Mammary epithelial cell (primary cell): ENCODE measurements at regions not wholly inside any gene's neighbourhood (a gene's known extent, or its start where the extent isn't known, plus 50 kb on each side); places are given as distances from the start of the nearest gene placed in this dataset.

Experiments
- CTCF ChIP-seq, 2 donors: IDR thresholded peaks in 1 of 2; conservative IDR thresholded peaks in 1 of 2; 2 replicates each; pipeline ENCODE4 v1.5.1; 2011 to 2012; ENCODE audit warnings: inconsistent platforms in 2 of 2, low read length in 2 of 2, mild to moderate bottlenecking in 2 of 2, control low read depth in 1 of 2, low read depth in 1 of 2; ENCODE audit not compliant: insufficient read depth in 1 of 2; ENCODE audit errors: extremely low read depth in 1 of 2
- EZH2 ChIP-seq: IDR thresholded peaks from 2 replicates; pipeline ENCODE4 v1.6.1; 2012; ENCODE audit warnings: low read length, inconsistent platforms, borderline replicate concordance

- TF ChIP-seq CTCF (conservative IDR thresholded peaks at IDR 0.05 in 1 of 2, IDR thresholded peaks at IDR 0.05 in 1 of 2; ENCODE audit: extremely low read depth in 1 of 2, insufficient read depth in 1 of 2, low read depth in 1 of 2, low read length in 2 of 2) (peak; percentile 3 to 12), EZH2 (no peak)
These were observed 141.8 kb downstream of the SMIM20 start for GRCh38 chr4:26055855-26056254.
